ENCODE measurements at regions not wholly inside any gene's neighbourhood (a gene's known extent, or its start where the extent isn't known, plus 50 kb on each side); places are given as distances from the start of the nearest gene placed in this dataset.
"Not testable (repeated sequence)": the region's sequence is repeated elsewhere in the genome, so short reads cannot be mapped to it uniquely, and the experiment has no call there.

- DNase-seq (ENCODE audit: low spot score), result no peak
Observed at GRCh38 chr3:87719060-87719459, 339.7 kb downstream of the CGGBP1 start.

GRCh38 chr3:87710511-87710910 is 348.3 kb downstream of the CGGBP1 start:
- no peak for DNase-seq (ENCODE audit: low spot score)

DNA sequence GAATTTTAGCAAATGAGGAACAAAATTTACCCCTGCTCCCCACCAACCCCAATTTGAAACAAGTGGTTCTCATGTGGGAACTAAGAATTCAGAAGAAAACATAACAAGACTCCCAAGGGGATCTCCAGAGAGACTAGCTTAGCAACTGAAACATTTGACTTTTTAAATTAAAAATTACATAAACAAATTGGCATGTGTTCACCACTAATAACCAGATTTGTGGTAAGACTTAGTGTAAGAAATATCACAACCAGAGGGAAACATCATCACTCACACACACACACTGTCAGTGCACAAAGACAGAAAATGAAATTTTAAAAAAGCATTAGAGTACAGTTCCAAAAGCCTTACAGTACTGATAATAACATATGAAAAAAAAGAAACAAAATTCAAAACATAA is 348.8 kb downstream of the CGGBP1 start:
- DNase-seq (ENCODE audit: low spot score), result no peak

- DNase-seq (ENCODE audit: low spot score), result no peak
Observed at GRCh38 chr3:87706176-87706575, 352.6 kb downstream of the CGGBP1 start.

- DNase-seq (ENCODE audit: low spot score), result no peak
Observed at GRCh38 chr3:87702600-87702999, 356.2 kb downstream of the CGGBP1 start.

GRCh38 chr3:87696124-87697013 is 362.4 kb downstream of the CGGBP1 start:
- DNase-seq (ENCODE audit: low spot score), result no peak

DNA sequence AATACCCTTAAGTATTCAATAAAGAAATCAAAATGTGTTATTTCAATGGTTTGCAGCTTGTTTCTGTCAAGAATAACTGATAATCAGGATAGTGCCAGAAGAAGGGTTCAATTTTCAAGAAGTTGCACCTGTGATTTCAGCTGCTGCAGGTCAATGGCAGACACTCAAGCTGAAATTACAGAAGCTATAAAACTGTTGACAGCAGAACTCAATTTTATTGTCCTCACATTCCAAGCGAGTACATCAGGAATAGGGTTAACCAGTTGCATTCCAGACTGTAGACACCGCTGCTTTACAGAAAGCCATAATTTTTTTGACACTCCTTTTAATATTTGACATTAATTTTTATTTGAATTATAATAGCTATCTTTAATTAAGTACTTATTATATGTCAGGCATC is 364.1 kb downstream of the CGGBP1 start:
- DNase-seq (ENCODE audit: low spot score), result no peak

DNA sequence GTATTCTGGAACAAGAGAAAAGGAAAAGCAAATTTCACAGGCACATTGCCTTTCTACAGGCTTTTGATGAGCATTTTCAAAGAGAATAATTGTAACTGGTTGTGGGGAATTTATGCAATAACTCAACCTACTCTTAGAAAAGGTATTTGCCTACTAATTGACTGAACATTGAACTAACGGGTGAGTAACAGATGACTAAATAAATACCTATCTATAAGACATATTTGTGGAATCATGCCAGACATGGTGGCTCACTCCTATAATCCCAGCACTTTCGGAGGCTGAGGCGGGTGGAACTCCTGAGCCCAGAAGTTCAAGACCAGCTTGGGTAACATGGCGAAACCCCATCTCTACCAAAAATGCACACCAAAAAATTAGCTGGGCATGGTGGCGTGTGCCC is 367.7 kb downstream of the CGGBP1 start:
- DNase-seq (ENCODE audit: low spot score), result no peak

DNA sequence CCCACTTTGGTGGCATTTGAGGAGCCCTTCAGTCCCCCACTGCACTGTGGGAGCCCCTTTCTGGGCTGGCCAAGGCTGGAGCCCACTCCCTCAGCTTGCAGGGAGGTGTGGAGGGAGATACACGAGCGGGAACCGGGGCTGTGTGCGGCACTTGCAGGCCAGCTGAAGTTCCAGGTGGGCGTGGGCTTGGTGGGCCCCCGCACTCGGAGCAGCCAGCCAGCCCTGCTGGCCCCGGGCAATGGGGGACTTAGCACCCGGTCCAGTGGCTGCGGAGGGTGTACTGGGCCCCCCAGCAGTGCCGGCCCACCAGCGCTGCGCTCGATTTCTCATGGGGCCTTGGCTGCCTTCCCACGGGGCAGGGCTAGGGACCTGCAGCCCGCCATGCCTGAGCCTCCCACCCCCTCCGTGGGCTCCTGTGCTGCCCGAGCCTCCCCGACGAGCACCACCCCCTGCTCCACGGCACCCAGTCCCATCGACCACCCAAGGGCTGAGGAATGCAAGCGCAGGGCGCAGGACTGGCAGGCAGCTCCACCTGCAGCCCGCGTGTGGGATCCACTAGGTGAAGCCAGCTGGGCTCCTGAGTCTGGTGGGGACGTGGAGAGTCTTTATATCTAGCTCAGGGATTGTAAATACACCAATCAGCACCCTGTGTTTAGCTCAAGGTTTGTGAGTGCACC is 379.7 kb downstream of the CGGBP1 start:
- DNase-seq (ENCODE audit: low spot score), result not testable (repeated sequence)

- DNase-seq (ENCODE audit: low spot score), result no peak
Observed at GRCh38 chr3:87674397-87675161, 384.2 kb downstream of the CGGBP1 start.

- DNase-seq (ENCODE audit: low spot score), result no peak
Observed at GRCh38 chr3:87673132-87673531, 385.7 kb downstream of the CGGBP1 start.

DNA sequence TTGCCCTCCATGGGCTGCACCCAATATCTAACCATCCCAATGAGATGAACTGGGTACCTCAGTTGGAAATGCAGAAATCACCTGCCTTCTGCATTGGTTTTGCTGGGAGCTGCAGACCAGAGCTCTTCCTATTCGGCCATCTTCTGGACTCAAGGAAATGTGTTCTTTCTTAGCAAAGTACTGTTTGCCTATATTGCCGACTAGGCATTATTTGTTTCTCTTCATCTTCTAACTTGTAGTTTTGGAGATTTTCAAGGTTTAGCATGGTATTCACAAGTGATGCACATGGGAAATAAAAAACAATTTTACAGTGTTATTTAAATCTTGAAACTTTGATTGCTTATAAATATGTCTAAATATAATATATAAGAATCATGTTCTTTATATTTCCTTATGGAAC is 377.8 kb upstream of the POU1F1 start:
- no peak for DNase-seq (ENCODE audit: low spot score)

DNA sequence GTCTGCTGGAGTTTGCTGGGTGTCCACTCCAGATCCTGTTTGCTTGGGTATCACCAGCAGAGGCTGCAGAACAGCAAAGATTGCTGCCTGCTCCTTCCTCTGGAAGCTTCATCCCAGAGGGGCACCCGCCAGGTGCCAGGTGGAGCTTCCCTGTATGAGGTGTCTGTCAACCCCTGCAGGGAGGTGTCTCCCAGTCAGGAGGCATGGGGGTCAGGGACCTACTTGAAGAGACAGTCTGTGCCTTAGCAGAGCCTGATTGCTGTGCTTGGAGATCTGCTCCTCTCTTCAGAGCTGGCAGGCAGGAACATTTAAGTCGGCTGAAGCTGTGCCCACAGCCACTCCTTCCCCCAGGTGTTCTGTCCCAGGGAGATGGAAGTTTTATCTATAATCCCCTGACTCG is 376.8 kb upstream of the POU1F1 start:
- DNase-seq (ENCODE audit: low spot score), result not testable (repeated sequence)

GRCh38 chr3:87634426-87634825 is 358.0 kb upstream of the POU1F1 start:
- no peak for DNase-seq (ENCODE audit: low spot score)

GRCh38 chr3:87627316-87627715 is 350.9 kb upstream of the POU1F1 start:
- DNase-seq (ENCODE audit: low spot score), result no peak

DNA sequence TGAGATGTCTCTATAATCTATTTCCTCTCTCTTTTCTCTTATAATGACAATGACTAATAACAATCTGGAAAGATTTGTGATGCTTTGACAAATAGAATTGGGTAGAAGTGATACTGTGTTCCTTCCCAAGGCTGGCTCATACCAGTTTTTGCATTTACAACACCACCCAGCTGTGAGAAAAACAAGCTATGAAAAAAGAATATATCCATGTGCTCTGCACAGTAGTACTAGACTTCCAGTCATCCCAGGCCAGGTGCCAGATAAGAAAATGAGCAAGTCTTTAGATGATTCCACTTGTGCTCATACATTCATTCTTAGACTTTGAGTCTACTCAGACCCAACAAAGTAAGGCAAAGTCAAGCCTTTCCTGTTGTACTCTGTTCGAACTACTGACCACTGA is 350.2 kb upstream of the POU1F1 start:
- no peak for DNase-seq (ENCODE audit: low spot score)

DNA sequence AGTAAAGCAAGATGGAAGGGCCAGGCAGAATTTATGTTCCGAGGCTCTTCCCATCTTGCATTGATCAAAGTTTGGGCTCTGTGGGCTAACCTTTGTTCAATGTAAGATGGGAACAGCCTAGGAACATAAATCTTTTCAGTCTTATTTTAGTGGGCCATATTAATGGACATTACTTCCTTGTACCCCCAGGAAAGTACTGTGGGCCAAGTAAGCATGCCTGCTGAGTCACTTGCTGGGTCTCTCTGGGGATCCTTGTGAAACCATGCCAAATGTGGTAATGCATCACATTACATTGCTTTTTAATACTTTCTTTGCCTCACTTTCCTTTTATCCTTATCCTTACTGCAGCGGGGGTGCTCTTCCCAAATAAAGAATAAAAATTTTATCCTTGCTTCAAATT is 349.5 kb upstream of the POU1F1 start:
- no peak for DNase-seq (ENCODE audit: low spot score)

DNA sequence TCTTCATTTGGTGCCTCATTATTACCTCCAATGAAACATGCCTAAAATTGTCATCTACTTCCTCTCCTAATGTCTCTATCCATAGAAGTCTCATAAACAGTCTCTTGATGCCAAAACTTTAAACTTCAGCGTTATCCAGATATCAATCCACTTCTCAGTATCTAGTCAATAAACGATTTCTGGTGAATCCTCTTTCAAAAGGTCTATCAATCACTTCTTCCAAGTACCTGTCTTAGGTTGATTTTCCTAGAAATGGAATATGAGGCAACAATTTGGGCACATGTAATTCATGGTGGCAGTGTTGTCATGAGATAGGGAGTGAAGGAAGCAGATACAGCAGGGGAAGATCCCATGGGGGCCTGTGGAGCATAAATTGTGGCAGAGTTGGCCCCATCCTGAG is 348.5 kb upstream of the POU1F1 start:
- no peak for DNase-seq (ENCODE audit: low spot score)

- no peak for DNase-seq (ENCODE audit: low spot score)
Observed at GRCh38 chr3:87621667-87622066, 345.3 kb upstream of the POU1F1 start.

DNA sequence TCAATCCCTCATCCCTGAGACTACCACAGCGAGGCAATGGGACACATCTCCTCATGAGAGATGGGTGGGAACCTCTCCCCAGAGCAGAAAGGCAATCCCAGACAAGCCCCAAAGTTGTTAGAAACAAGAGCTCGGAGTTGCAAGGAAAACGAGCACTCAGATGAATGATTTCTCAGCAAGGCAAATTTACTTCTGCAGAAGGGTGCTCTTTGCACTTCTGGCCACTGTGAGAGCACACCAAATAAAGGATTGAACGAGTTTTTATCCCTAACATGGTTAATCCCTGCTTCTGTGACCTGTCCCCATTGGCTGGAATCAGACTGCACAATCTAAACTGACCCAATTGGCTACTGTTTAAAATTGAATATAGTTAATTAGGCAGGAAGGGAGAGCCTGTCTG is 339.1 kb upstream of the POU1F1 start:
- no peak for DNase-seq (ENCODE audit: low spot score)

GRCh38 chr3:87614998-87615397 is 338.6 kb upstream of the POU1F1 start:
- no peak for DNase-seq (ENCODE audit: low spot score)

DNA sequence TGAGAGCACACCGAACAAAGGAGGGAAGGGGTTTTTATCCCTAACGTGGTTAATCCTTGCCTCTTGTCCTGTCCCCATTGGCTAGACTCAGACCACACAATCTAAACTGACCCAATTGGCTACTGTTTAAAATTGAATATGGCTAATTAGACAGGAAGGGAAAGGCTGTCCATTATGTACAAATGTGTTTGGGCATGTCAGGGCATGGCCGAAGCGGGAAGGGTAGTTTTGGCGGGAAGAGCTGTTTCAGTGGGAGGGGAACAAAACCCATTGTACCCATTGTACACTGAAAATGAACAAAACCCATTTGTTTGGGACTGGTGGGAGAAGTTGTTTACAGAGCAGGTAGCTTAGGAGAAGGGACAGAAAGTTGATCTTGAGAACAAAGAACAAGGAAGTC is 330.9 kb upstream of the POU1F1 start:
- DNase-seq (ENCODE audit: low spot score), result no peak

GRCh38 chr3:87595798-87596197 is 319.4 kb upstream of the POU1F1 start:
- no peak for DNase-seq (ENCODE audit: low spot score)

Measured in mucosa of gallbladder (tissue), 1 donor.